ENCODE measurements at regions not wholly inside any gene's neighbourhood (a gene's known extent, or its start where the extent isn't known, plus 50 kb on each side); places are given as distances from the start of the nearest gene placed in this dataset.

DNA sequence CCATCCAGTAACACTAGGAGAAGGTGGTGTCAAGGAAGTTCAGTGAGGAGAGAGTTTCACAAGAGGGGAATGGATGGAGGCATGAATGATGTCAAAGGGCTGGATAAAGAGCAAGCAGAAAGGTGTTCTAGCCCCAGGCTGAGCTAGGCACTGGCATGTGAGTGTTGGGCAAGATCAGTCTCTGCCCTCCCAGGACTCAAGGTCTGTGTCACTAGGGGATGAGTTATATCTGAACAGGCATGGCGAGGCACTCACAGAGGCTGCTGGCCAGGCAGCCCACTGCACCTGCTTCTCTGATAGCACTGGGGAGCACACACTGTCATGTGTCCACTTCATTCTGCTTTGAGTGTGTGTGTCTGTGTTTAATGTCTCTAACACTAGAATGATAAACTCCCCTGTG, 903.8 kb downstream of the BCL11B start (continued):
- TF ChIP-seq, protein P1, sequence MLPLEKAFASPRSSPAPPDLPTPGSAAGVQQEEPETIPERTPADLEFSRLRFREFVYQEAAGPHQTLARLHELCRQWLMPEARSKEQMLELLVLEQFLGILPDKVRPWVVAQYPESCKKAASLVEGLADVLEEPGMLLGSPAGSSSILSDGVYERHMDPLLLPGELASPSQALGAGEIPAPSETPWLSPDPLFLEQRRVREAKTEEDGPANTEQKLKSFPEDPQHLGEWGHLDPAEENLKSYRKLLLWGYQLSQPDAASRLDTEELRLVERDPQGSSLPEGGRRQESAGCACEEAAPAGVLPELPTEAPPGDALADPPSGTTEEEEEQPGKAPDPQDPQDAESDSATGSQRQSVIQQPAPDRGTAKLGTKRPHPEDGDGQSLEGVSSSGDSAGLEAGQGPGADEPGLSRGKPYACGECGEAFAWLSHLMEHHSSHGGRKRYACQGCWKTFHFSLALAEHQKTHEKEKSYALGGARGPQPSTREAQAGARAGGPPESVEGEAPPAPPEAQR (tag by site-specific recombination; IDR thresholded peaks at IDR 0.05): no peak
- TF ChIP-seq ZBTB20 (tag by site-specific recombination; IDR thresholded peaks at IDR 0.05) (no peak), ZNF791 (tag by site-specific recombination; IDR thresholded peaks at IDR 0.05) (no peak), ZBTB1 (tag by site-specific recombination; IDR thresholded peaks at IDR 0.05) (no peak), GLI2 (tag by site-specific recombination; IDR thresholded peaks at IDR 0.05; ENCODE audit: borderline replicate concordance, low read depth) (no peak), ZNF350 (tag by site-specific recombination; IDR thresholded peaks at IDR 0.05) (no peak), ZNF514 (tag by site-specific recombination; IDR thresholded peaks at IDR 0.05) (no peak), GLI4 (tag by site-specific recombination; IDR thresholded peaks at IDR 0.05) (no peak), ZNF510 (tag by site-specific recombination; IDR thresholded peaks at IDR 0.05; ENCODE audit: insufficient replicate concordance) (no peak)
- TF ChIP-seq, protein P2, sequence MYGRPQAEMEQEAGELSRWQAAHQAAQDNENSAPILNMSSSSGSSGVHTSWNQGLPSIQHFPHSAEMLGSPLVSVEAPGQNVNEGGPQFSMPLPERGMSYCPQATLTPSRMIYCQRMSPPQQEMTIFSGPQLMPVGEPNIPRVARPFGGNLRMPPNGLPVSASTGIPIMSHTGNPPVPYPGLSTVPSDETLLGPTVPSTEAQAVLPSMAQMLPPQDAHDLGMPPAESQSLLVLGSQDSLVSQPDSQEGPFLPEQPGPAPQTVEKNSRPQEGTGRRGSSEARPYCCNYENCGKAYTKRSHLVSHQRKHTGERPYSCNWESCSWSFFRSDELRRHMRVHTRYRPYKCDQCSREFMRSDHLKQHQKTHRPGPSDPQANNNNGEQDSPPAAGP (tag by site-specific recombination; IDR thresholded peaks at IDR 0.05): no peak
- TF ChIP-seq, protein P3, sequence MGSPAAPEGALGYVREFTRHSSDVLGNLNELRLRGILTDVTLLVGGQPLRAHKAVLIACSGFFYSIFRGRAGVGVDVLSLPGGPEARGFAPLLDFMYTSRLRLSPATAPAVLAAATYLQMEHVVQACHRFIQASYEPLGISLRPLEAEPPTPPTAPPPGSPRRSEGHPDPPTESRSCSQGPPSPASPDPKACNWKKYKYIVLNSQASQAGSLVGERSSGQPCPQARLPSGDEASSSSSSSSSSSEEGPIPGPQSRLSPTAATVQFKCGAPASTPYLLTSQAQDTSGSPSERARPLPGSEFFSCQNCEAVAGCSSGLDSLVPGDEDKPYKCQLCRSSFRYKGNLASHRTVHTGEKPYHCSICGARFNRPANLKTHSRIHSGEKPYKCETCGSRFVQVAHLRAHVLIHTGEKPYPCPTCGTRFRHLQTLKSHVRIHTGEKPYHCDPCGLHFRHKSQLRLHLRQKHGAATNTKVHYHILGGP (tag by site-specific recombination; IDR thresholded peaks at IDR 0.05): no peak

DNA sequence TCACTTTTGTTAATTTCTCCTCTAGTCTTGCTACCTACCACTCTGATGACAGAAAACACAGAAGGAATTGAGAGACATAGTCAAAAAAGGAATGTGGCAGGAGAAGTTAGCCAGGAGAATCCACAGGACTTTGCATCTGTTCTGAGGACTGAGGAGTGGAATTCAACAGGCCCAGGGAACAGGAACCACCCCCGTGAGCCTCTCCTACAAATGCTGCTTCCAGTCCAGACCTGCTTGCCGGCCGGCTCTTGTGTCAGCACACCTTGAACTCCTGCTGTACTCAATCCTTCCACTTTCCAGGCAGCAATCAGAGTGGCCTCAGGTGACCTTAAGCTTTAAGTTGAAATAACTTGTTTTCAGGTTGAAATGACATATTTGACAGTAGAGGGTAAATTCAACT, 903.1 kb downstream of the BCL11B start:
- no peak overlapping the region for H3K4me3 ChIP-seq (ENCODE audit: low read depth, low read length)
- no peak for TF ChIP-seq ZNF121 (tag by site-specific recombination; IDR thresholded peaks at IDR 0.05)
- TF ChIP-seq RBAK (tag by site-specific recombination; IDR thresholded peaks at IDR 0.05): no peak
- TF ChIP-seq ZBTB8A (tag by site-specific recombination; IDR thresholded peaks at IDR 0.05): no peak
- TF ChIP-seq OSR2 (tag by site-specific recombination; IDR thresholded peaks at IDR 0.05): no peak
- no peak for TF ChIP-seq MEIS1 (CRISPR knock-in tag; IDR thresholded peaks at IDR 0.05; ENCODE audit: borderline replicate concordance)
- no peaks in the 10 kb centered on the region for H3K36me3 ChIP-seq (ENCODE audit: control insufficient read depth in 2 of 2, insufficient read depth in 1 of 2, low read length in 2 of 2)
- H3K27ac ChIP-seq (ENCODE audit: extremely low read depth, low read depth, low read length): no peak overlapping the region
- H3K4me1 ChIP-seq (ENCODE audit: control insufficient read depth, insufficient read depth, low read length): no peaks in the 10 kb centered on the region
- CTCF ChIA-PET: no interaction called here
- POLR2A ChIA-PET: no interaction called here
- no peaks in the 10 kb centered on the region for H3K9me3 ChIP-seq (ENCODE audit: control insufficient read depth, insufficient read depth, low read depth, low read length)

DNA sequence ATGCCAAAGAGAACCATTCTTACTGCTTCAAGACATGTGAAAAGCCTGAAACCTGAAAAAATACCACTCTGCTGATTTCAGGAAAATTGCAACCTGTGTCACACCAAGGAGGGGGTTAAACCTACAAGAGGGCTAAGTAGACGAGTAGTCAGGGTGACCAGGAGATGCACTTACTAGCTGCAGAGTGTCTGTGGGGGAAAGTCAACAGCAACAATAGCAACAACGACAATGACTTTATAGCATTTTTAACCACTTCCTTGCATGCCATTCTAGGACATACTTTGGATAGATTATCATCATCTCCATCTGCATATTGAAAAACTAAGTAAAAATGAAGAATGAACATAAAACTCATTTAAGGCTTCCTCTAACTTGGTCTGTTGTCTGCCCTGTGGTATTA, 902.7 kb downstream of the BCL11B start:
- no peak overlapping the region for H3K4me3 ChIP-seq (ENCODE audit: low read depth, low read length)
- H3K4me1 ChIP-seq (ENCODE audit: control insufficient read depth, insufficient read depth, low read length): no peaks in the 10 kb centered on the region
- no peaks in the 10 kb centered on the region for H3K9me3 ChIP-seq (ENCODE audit: control insufficient read depth, insufficient read depth, low read depth, low read length)
- CTCF ChIA-PET: no interaction called here
- H3K27ac ChIP-seq (ENCODE audit: extremely low read depth, low read depth, low read length): no peak overlapping the region
- no peaks in the 10 kb centered on the region for H3K36me3 ChIP-seq (ENCODE audit: control insufficient read depth in 2 of 2, insufficient read depth in 1 of 2, low read length in 2 of 2)
- no peak for TF ChIP-seq ZNF133 (tag by site-specific recombination; IDR thresholded peaks at IDR 0.05)
- POLR2A ChIA-PET: no interaction called here

DNA sequence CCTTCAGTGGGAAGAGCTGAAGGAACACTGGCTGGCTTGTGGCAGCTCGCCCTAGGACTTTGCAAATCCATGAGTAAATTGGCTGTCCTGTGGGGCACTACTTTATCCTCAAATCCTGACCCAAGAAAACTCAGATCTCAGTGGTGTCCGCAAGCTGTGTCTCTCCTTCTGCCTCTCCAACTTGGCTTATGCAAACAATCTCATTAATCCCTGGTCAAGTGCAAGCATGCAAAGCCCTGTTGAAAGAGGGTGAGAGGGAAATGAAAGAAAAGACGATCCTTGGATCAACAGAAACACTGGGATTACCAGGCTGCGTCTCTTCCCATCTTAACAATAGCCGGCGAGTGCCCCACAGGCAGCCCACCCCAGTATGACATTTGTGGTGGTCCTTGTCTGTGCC, 901.6 kb downstream of the BCL11B start:
- Histone ChIP-seq H3K27ac (ENCODE audit: extremely low read depth, low read depth, low read length) (no peak overlapping the region), H3K9me3 (ENCODE audit: control insufficient read depth, insufficient read depth, low read depth, low read length) (no peaks in the 10 kb centered on the region), H3K4me3 (ENCODE audit: low read depth, low read length) (no peak overlapping the region), H3K36me3 (ENCODE audit: control insufficient read depth in 2 of 2, insufficient read depth in 1 of 2, low read length in 2 of 2) (no peaks in the 10 kb centered on the region), H3K4me1 (ENCODE audit: control insufficient read depth, insufficient read depth, low read length) (no peaks in the 10 kb centered on the region)
- ChIA-PET CTCF (no interaction called here), POLR2A (no interaction called here)
- TF ChIP-seq, protein P4, sequence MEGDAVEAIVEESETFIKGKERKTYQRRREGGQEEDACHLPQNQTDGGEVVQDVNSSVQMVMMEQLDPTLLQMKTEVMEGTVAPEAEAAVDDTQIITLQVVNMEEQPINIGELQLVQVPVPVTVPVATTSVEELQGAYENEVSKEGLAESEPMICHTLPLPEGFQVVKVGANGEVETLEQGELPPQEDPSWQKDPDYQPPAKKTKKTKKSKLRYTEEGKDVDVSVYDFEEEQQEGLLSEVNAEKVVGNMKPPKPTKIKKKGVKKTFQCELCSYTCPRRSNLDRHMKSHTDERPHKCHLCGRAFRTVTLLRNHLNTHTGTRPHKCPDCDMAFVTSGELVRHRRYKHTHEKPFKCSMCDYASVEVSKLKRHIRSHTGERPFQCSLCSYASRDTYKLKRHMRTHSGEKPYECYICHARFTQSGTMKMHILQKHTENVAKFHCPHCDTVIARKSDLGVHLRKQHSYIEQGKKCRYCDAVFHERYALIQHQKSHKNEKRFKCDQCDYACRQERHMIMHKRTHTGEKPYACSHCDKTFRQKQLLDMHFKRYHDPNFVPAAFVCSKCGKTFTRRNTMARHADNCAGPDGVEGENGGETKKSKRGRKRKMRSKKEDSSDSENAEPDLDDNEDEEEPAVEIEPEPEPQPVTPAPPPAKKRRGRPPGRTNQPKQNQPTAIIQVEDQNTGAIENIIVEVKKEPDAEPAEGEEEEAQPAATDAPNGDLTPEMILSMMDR (tag by site-specific recombination; IDR thresholded peaks at IDR 0.05): no peak
- TF ChIP-seq GLIS1 (tag by site-specific recombination; IDR thresholded peaks at IDR 0.05): no peak
- no peak for TF ChIP-seq ZNF157 (tag by site-specific recombination; IDR thresholded peaks at IDR 0.05)
- TF ChIP-seq OSR2 (tag by site-specific recombination; IDR thresholded peaks at IDR 0.05): no peak
- no peak for TF ChIP-seq ZNF707 (tag by site-specific recombination; IDR thresholded peaks at IDR 0.05)
- TF ChIP-seq KLF10 (tag by site-specific recombination; IDR thresholded peaks at IDR 0.05): no peak
- no peak for TF ChIP-seq ZNF2 (tag by site-specific recombination; IDR thresholded peaks at IDR 0.05)
- no peak for TF ChIP-seq ZNF701 (tag by site-specific recombination; IDR thresholded peaks at IDR 0.05)
- no peak for TF ChIP-seq ZNF514 (tag by site-specific recombination; IDR thresholded peaks at IDR 0.05)
- TF ChIP-seq, protein P5, sequence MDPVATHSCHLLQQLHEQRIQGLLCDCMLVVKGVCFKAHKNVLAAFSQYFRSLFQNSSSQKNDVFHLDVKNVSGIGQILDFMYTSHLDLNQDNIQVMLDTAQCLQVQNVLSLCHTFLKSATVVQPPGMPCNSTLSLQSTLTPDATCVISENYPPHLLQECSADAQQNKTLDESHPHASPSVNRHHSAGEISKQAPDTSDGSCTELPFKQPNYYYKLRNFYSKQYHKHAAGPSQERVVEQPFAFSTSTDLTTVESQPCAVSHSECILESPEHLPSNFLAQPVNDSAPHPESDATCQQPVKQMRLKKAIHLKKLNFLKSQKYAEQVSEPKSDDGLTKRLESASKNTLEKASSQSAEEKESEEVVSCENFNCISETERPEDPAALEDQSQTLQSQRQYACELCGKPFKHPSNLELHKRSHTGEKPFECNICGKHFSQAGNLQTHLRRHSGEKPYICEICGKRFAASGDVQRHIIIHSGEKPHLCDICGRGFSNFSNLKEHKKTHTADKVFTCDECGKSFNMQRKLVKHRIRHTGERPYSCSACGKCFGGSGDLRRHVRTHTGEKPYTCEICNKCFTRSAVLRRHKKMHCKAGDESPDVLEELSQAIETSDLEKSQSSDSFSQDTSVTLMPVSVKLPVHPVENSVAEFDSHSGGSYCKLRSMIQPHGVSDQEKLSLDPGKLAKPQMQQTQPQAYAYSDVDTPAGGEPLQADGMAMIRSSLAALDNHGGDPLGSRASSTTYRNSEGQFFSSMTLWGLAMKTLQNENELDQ (tag by site-specific recombination; IDR thresholded peaks at IDR 0.05; ENCODE audit: low read depth): no peak
